DMS53 treated with DMSO at 0.1 percent for 48 hours (cell line): ENCODE measurements at regions not wholly inside any gene's neighbourhood (a gene's known extent, or its start where the extent isn't known, plus 50 kb on each side); places are given as distances from the start of the nearest gene placed in this dataset.
A peak's percentile ranks its signal among the peaks of the same experiment; 100 is the strongest.
"Not testable (repeated sequence)": the region's sequence is repeated elsewhere in the genome, so short reads cannot be mapped to it uniquely, and the experiment has no call there.

Source experiments
- DNase-seq: peaks from one replicate; lab custom pipeline; 2025; ENCODE audit not compliant: unreplicated experiment; lab: John Stamatoyannopoulos, UW

- DNase-seq, result not testable (repeated sequence)
Measured at GRCh38 chr15:31725619-31726018, 304.7 kb upstream of the CHRNA7 start.

- DNase-seq, result no peak
Measured at GRCh38 chr15:31727612-31728011, 302.7 kb upstream of the CHRNA7 start.

GRCh38 chr15:31732726-31733125 is 297.6 kb upstream of the CHRNA7 start:
- DNase-seq, result no peak

GRCh38 chr15:31733424-31733823 is 296.9 kb upstream of the CHRNA7 start:
- DNase-seq, result no peak

- DNase-seq, result no peak
Measured at GRCh38 chr15:31740203-31740602, 290.1 kb upstream of the CHRNA7 start.

- no peak for DNase-seq
Measured at GRCh38 chr15:31745841-31746240, 284.5 kb upstream of the CHRNA7 start.

- no peak for DNase-seq
Measured at GRCh38 chr15:31752065-31752762, 278.1 kb upstream of the CHRNA7 start.

GRCh38 chr15:31752905-31753304 is 277.4 kb upstream of the CHRNA7 start:
- no peak for DNase-seq

- peak; percentile 85 for DNase-seq
Measured at GRCh38 chr15:31758126-31758525, 272.2 kb upstream of the CHRNA7 start.

- DNase-seq, result no peak
Measured at GRCh38 chr15:31768055-31768454, 262.3 kb upstream of the CHRNA7 start.

- no peak for DNase-seq
Measured at GRCh38 chr15:31774045-31774444, 256.3 kb upstream of the CHRNA7 start.

- DNase-seq, result no peak
Measured at GRCh38 chr15:31776039-31776438, 254.3 kb upstream of the CHRNA7 start.

GRCh38 chr15:31781261-31781660 is 249.1 kb upstream of the CHRNA7 start:
- no peak for DNase-seq

- DNase-seq, result no peak
Measured at GRCh38 chr15:31782016-31782783, 248.1 kb upstream of the CHRNA7 start.

- no peak for DNase-seq
Measured at GRCh38 chr15:31782951-31783350, 247.4 kb upstream of the CHRNA7 start.

GRCh38 chr15:31786360-31786759 is 244.0 kb upstream of the CHRNA7 start:
- DNase-seq, result no peak

- DNase-seq, result no peak
Measured at GRCh38 chr15:31788104-31788503, 242.2 kb upstream of the CHRNA7 start.

GRCh38 chr15:31792611-31793199 is 237.6 kb upstream of the CHRNA7 start:
- DNase-seq, result no peak

GRCh38 chr15:31799319-31799714 is 231.0 kb upstream of the CHRNA7 start:
- no peak for DNase-seq

- DNase-seq, result no peak
Measured at GRCh38 chr15:31799715-31800321, 230.5 kb upstream of the CHRNA7 start.

- DNase-seq, result no peak
Measured at GRCh38 chr15:31801152-31801551, 229.2 kb upstream of the CHRNA7 start.

GRCh38 chr15:31802761-31803160 is 227.6 kb upstream of the CHRNA7 start:
- no peak for DNase-seq
